ENCODE measurements at regions not wholly inside any gene's neighbourhood (a gene's known extent, or its start where the extent isn't known, plus 50 kb on each side); places are given as distances from the start of the nearest gene placed in this dataset.

- TF ChIP-seq CTCF (IDR thresholded peaks at IDR 0.05 in 8 of 11, conservative IDR thresholded peaks at IDR 0.05 in 3 of 11): no peak
- no peak for TF ChIP-seq POLR2A (IDR thresholded peaks at IDR 0.05)
Observed at GRCh38 chrX:73903941-73904340, 51.4 kb upstream of the XIST start.
